Type B pancreatic cell (in vitro differentiated cells): ENCODE measurements at regions not wholly inside any gene's neighbourhood (a gene's known extent, or its start where the extent isn't known, plus 50 kb on each side); places are given as distances from the start of the nearest gene placed in this dataset.

Experiments
- DNase-seq: peaks from one replicate; pipeline ENCODE4 v3.0.0; 2021; ENCODE audit warnings: mixed read lengths; ENCODE audit not compliant: unreplicated experiment; ENCODE audit errors: extremely low spot score
- H3K27ac Mint-ChIP-seq: 2 replicates; pipeline ENCODE4 v1.8.0; 2021; ENCODE audit warnings: mild to moderate bottlenecking, mixed read lengths
- H3K27me3 Mint-ChIP-seq: 2 replicates; pipeline ENCODE4 v1.8.0; 2021; ENCODE audit warnings: mixed read lengths
- H3K36me3 Mint-ChIP-seq: 2 replicates; pipeline ENCODE4 v1.8.0; 2021; ENCODE audit warnings: mixed read lengths
- H3K4me1 Mint-ChIP-seq: one replicate; pipeline ENCODE4 v1.8.0; 2021; ENCODE audit warnings: mixed read lengths; ENCODE audit not compliant: unreplicated experiment
- H3K4me3 Mint-ChIP-seq: 2 replicates; pipeline ENCODE4 v1.8.0; 2021; ENCODE audit warnings: mild to moderate bottlenecking, mixed read lengths
- H3K9me3 Mint-ChIP-seq: 2 replicates; pipeline ENCODE4 v1.8.0; 2021; ENCODE audit warnings: mixed read lengths
- TF ChIP-seq, protein P1 (sequence below): fragments of 200-600 bp; sonication (generic); conservative IDR thresholded peaks from 2 replicates; pipeline ENCODE4 v1.5.0; 2021; ENCODE audit warnings: antibody characterized with exemption, mild to moderate bottlenecking

DNA sequence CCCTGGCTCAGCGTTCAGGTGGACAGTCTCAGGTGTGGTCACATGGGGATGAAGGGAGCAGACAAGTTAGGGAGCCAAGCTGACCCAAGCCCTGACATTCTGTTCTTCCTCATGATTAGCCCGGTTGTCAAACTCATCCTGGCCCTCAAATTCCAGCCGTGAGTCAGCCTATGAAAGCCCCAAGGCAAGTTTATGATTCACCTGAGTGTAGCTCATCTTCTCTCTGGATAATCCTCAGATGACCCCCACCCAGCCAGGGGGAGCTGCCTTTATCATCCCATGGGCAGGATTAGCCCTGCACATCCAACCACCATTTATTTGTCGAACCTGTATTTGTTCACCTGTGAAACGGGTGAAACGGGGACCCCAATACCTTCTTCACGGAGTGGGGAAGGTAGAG lies 161.9 kb downstream of the DHX35 start:
- Mint-ChIP-seq H3K4me1 (peaks cover 4% of the 10 kb centered on the region), H3K27ac (no peak overlapping the region), H3K9me3 (no peaks in the 10 kb centered on the region), H3K27me3 (peaks cover 4% of the 10 kb centered on the region), H3K4me3 (no peak overlapping the region), H3K36me3 (no peaks in the 10 kb centered on the region)
- no peak for DNase-seq
- TF ChIP-seq, protein P1, sequence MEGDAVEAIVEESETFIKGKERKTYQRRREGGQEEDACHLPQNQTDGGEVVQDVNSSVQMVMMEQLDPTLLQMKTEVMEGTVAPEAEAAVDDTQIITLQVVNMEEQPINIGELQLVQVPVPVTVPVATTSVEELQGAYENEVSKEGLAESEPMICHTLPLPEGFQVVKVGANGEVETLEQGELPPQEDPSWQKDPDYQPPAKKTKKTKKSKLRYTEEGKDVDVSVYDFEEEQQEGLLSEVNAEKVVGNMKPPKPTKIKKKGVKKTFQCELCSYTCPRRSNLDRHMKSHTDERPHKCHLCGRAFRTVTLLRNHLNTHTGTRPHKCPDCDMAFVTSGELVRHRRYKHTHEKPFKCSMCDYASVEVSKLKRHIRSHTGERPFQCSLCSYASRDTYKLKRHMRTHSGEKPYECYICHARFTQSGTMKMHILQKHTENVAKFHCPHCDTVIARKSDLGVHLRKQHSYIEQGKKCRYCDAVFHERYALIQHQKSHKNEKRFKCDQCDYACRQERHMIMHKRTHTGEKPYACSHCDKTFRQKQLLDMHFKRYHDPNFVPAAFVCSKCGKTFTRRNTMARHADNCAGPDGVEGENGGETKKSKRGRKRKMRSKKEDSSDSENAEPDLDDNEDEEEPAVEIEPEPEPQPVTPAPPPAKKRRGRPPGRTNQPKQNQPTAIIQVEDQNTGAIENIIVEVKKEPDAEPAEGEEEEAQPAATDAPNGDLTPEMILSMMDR: no peak

DNA sequence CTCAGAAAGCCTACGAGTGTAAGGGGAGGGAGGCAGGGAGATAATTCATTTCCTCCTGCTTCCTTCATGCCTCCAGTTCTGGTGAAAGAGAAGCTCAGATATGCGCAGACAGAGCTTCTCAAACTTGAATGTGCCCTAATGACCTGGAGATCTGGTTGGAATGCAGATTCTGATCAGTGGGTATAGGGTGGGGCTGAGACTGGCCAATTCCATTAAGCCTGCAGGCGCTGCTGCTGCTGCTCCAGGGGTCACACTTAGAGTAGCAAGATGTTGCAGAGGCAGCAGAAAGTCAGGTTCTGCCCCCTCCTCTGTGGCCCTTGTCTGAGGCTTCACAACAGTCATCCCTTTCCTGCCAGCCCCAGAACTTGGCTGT lies 161.0 kb downstream of the DHX35 start:
- TF ChIP-seq, protein P1: no peak
- peaks cover 4% of the 10 kb centered on the region for H3K27me3 Mint-ChIP-seq
- H3K36me3 Mint-ChIP-seq: no peaks in the 10 kb centered on the region
- H3K9me3 Mint-ChIP-seq: no peaks in the 10 kb centered on the region
- H3K4me1 Mint-ChIP-seq: peaks cover 10% of the 10 kb centered on the region
- no peak for DNase-seq
- H3K27ac Mint-ChIP-seq: no peak overlapping the region
- H3K4me3 Mint-ChIP-seq: no peak overlapping the region

DNA sequence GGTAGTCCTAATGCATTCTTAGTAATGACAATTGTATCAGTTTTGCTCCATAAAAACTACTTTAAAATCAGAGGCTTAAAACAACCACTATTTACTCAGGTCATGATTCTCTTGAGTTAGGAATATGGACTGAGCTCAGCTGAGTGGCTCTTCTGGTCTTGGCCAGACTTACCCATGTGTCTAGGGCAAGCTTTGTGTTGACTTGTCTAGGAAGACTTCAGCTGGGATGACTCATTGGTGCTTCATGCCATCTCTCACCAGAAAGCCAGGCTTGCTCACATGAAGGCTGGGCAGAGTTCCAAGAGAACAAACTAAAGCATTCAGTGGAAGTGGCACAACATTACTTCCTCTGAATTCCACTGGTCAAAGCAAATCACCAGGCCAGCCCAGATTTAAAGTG lies 155.3 kb downstream of the DHX35 start:
- Mint-ChIP-seq H3K36me3 (no peaks in the 10 kb centered on the region), H3K27ac (no peak overlapping the region), H3K9me3 (peaks cover 4% of the 10 kb centered on the region), H3K4me1 (peaks cover 10% of the 10 kb centered on the region), H3K4me3 (no peak overlapping the region), H3K27me3 (peaks cover 12% of the 10 kb centered on the region)
- TF ChIP-seq, protein P1: no peak
- DNase-seq: no peak

DNA sequence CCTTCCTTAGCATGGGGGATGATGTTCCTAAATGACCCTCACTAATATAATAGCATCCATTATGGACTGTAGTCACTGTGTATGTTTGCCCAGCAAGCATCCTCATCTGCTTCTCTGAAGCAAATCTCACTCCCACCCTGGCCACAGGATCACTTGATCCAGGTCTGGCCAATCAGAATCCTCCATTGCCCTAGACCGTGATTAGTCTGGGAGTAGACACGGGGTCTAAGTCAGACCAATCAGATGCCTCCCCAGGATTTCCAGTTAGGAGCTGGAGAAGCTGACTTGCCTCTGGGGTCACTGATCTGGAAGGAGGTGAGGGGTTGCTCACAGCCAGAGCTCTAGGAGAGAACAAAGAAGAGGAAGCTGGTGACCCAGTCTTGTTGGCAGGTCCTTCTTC lies 153.9 kb downstream of the DHX35 start:
- TF ChIP-seq, protein P1: no peak
- Mint-ChIP-seq H3K27me3 (peaks cover 21% of the 10 kb centered on the region), H3K36me3 (no peaks in the 10 kb centered on the region), H3K9me3 (peaks cover 4% of the 10 kb centered on the region), H3K4me1 (peaks cover 19% of the 10 kb centered on the region), H3K4me3 (no peak overlapping the region), H3K27ac (no peak overlapping the region)
- DNase-seq: no peak

DNA sequence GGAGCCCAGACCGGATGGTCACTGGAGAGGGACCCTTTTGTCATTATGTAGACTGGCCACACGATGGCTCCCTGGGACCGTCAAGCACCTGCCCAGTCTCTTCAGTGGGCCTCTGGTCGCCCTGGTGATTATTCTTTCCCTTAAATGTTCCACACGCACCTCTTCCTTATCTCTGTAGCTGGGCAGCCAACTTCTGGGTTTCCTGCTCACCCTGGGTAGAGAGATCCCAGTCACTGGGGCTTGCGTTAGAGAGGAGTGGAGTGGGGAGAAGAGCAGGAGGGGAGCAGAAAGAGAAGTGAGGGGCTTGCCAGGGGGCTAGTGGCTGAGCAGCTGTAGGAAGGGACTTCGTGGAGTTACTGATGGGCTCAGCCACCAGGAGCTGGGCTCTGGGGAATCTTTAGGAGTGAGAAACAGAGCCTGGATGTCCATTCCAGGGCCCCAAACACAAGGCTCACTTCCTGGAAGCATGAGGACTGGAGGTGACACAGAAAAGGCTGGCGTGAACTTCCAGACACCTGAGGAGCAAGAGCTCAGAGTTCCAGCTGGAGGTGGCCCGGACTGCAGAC lies 150.1 kb downstream of the DHX35 start:
- TF ChIP-seq, protein P1: peak; percentile 86
- Mint-ChIP-seq H3K27me3 (peaks cover 41% of the 10 kb centered on the region), H3K27ac (peak overlapping the region; percentile 64), H3K9me3 (peaks cover 4% of the 10 kb centered on the region), H3K4me3 (peak overlapping the region; percentile 53), H3K4me1 (peaks cover 14% of the 10 kb centered on the region), H3K36me3 (no peaks in the 10 kb centered on the region)
- no peak for DNase-seq
